GM12878 (cell line): ENCODE measurements at regions not wholly inside any gene's neighbourhood (a gene's known extent, or its start where the extent isn't known, plus 50 kb on each side); places are given as distances from the start of the nearest gene placed in this dataset.

ENCODE experiments used
- ATAC-seq: fragments of 200-7000 bp; cut with Tn5 transposase; 3 replicates; pipeline ENCODE4 v1.9.1; 2020; ENCODE audit warnings: mild to moderate bottlenecking, moderate library complexity
- BruUV-seq: library from RNA; stranded (reverse); fragments of 400-500 nt; replicated peaks from 2 replicates; lab custom pipeline; 2021; lab: Mats Ljungman, UMichigan
- CTCF ChIA-PET: fragments of 300-600 bp; sonication (Branson Sonifier 250); formaldehyde crosslinking; extraction: SDS; loops from one replicate; lab custom pipeline; 2021; ENCODE audit warnings: inconsistent platforms; lab: Yijun Ruan, JAX
- POLR2A ChIA-PET: fragments of 350-600 bp; formaldehyde crosslinking; extraction: SDS; loops from one replicate; lab custom pipeline; 2021; ENCODE audit warnings: inconsistent platforms; lab: Charles Lee
- RAD21 ChIA-PET: fragments of 300-600 bp; sonication (Branson Sonifier 250); formaldehyde crosslinking; loops from one replicate; lab custom pipeline; 2023; ENCODE audit warnings: antibody characterized with exemption; ENCODE audit not compliant: unreplicated experiment; lab: Charles Lee
- SMC1A ChIA-PET: fragments of 300-600 bp; sonication (Branson Sonifier 250); formaldehyde crosslinking; loops from one replicate; lab custom pipeline; 2023; ENCODE audit not compliant: unreplicated experiment, uncharacterized antibody; lab: Charles Lee
- DNase-seq: peaks from one replicate; pipeline ENCODE4 v3.0.0-alpha.2; 2011; ENCODE audit warnings: low read depth, low spot score
- FAIRE-seq: peaks from 3 replicates; lab custom pipeline; 2011; peaks lifted over from hg19 to GRCh38; lab: Jason Lieb, UNC
- H2AFZ ChIP-seq: 2 replicates; pipeline ENCODE4 v1.6.0; 2011; ENCODE audit warnings: low read depth, low read length, control low read depth; ENCODE audit not compliant: control insufficient read depth
- H3K27ac ChIP-seq: 2 replicates; pipeline ENCODE4 v1.5.1; 2011; ENCODE audit warnings: control low read depth; ENCODE audit not compliant: control insufficient read depth, insufficient read depth
- H3K27me3 ChIP-seq, 2 experiments: replicated peaks in 1 of 2; 2 replicates each; pipeline versions ENCODE4 v1.6.0 to v1.6.1; 2011; ENCODE audit warnings: low read length in 1 of 2; ENCODE audit not compliant: control insufficient read depth in 2 of 2, insufficient read depth in 2 of 2
- H3K36me3 ChIP-seq, 2 experiments: 2 replicates each; pipeline ENCODE4 v1.5.1; 2011; ENCODE audit warnings: low read length in 1 of 2; ENCODE audit not compliant: control insufficient read depth in 2 of 2, insufficient read depth in 2 of 2
- H3K4me1 ChIP-seq: 2 replicates; pipeline ENCODE4 v1.6.1; 2011; ENCODE audit warnings: mild to moderate bottlenecking, low read length, moderate library complexity, mixed read lengths; ENCODE audit not compliant: control insufficient read depth, insufficient read depth
- H3K4me2 ChIP-seq: 2 replicates; pipeline ENCODE4 v1.6.0; 2011; ENCODE audit warnings: control low read depth; ENCODE audit not compliant: control insufficient read depth, insufficient read depth
- H3K4me3 ChIP-seq: fragments of 200-600 bp; sonication (generic); 2 replicates; pipeline ENCODE4 v1.5.1; 2016
- H3K79me2 ChIP-seq: 2 replicates; pipeline ENCODE4 v1.6.0; 2011; ENCODE audit warnings: low read length; ENCODE audit not compliant: control insufficient read depth, insufficient read depth
- H3K9ac ChIP-seq: 2 replicates; pipeline ENCODE4 v1.8.0; 2011; ENCODE audit warnings: low read length, control low read depth, mixed read lengths; ENCODE audit not compliant: control insufficient read depth, insufficient read depth
- H3K9me3 ChIP-seq: replicated peaks from 3 replicates; pipeline ENCODE4 v1.5.1; 2011; ENCODE audit warnings: mild to moderate bottlenecking, low read length; ENCODE audit not compliant: control insufficient read depth, insufficient read depth
- H4K20me1 ChIP-seq: 2 replicates; pipeline ENCODE4 v1.6.0; 2011; ENCODE audit not compliant: control insufficient read depth, insufficient read depth
- BHLHE40 ChIP-seq, 2 experiments: fragments of 450-650 bp in 1 of 2; IDR thresholded peaks; 2 replicates each; pipeline ENCODE4 v1.6.1; 2011 to 2017; ENCODE audit warnings: low read depth in 2 of 2, borderline replicate concordance in 1 of 2, improper control_type of control experiment in 1 of 2, low read length in 1 of 2, mild to moderate bottlenecking in 1 of 2
- POU2F2 ChIP-seq: IDR thresholded peaks from 3 replicates; pipeline ENCODE4 v1.6.1; 2011; ENCODE audit warnings: low read depth, mild to moderate bottlenecking, low read length, borderline replicate concordance
- ZBTB11 ChIP-seq: fragments of 450-650 bp; formaldehyde crosslinking; IDR thresholded peaks from 2 replicates; pipeline ENCODE4 v1.5.0; 2022; ENCODE audit warnings: mild to moderate bottlenecking, missing genetic modification characterization
- WGBS: methylation state at CpG from one replicate; pipeline ENCODE4 v1.1.6; 2016; ENCODE audit warnings: low lambda C conversion rate; ENCODE audit not compliant: insufficient replicate concordance, insufficient coverage; ENCODE audit errors: missing lambda C conversion rate; 5-methylcytosine and 5-hydroxymethylcytosine counted together
- in situ Hi-C: fragments of 300-500 bp; cut with MboI; formaldehyde crosslinking; loops from 9 replicates; pipeline ENCODE4 v1.14.3; 2018; ENCODE audit warnings: mixed read lengths
- intact Hi-C: fragments of 100-400 bp; cut with micrococcal nuclease; formaldehyde crosslinking; loops from one replicate; pipeline ENCODE4 v1.14.2; 2022; ENCODE audit not compliant: unreplicated experiment
- TF ChIP-seq, protein P1 (sequence below): fragments of 450-650 bp; formaldehyde crosslinking; IDR thresholded peaks from 2 replicates; pipeline ENCODE4 v1.4.0; 2022; ENCODE audit warnings: mild to moderate bottlenecking, moderate library complexity
- TF ChIP-seq, protein P2 (sequence below): fragments of 450-650 bp; IDR thresholded peaks from 2 replicates; pipeline ENCODE4 v1.6.1; 2016; ENCODE audit warnings: mild to moderate bottlenecking
- TF ChIP-seq, protein P3 (sequence below): fragments of 450-650 bp; IDR thresholded peaks from 2 replicates; pipeline ENCODE4 v1.6.1; 2017; ENCODE audit warnings: mild to moderate bottlenecking, moderate library complexity

DNA sequence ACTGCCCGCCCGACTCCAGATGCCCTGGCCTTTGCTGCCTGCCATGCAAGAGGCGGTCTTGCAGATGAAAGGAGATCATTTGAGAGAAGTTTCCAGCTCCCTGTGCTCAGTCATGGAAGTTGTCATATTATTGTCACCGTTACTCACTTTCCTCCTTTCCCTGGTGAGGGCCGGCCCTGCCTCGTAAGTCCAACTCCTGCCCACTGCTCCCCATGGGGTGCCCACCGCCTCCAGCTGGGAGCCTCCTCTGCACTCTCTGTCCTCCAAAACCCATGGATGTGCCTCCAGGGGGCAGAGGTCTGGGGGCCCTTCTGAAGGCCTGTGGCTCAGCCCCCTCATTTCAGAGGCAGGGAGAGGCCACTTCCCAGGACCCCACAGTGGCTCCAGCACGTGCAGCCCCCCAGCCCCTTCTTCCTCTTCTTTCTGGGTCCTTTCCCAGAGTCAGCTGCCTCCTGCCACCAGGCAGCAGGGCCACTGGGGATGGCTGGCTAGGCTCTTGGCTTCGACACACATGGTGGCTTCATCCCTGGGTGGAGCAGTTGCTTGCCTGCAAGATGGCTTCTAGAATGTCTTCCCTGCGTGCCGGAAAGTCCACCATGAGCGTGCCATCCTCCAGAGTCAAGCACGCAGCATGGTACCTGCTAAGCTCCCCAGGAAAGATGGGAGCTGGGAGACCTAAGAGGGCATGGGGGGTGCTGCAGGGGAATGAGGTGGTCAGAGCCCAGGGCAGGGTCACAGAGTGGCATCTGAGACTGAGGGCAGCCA is 97.9 kb upstream of the RUNX3 start:
- H3K4me1 ChIP-seq = peaks cover 97% of the 10 kb centered on the region
- no peaks in the 10 kb centered on the region for H3K27me3 ChIP-seq
- ChIA-PET CTCF (interaction anchor here (0.6 to 9.2 kb wide), 8 partner anchors 9 to 130 kb away, joined by 3 to 152 read pairs (median 6); no protein-coding TSS in a partner anchor), SMC1A (interaction anchor here (0.6 to 10.6 kb wide), 10 partner anchors 7 to 102 kb away, joined by 3 to 205 read pairs (median 6); no protein-coding TSS in a partner anchor), POLR2A (interaction anchor here (1.0 to 10.8 kb wide), 4 partner anchors 66 to 101 kb away, joined by 3 to 220 read pairs (median 6); partner anchors contain the start of gene RUNX3), RAD21 (interaction anchor here (0.9 to 3.4 kb wide), 12 partner anchors 9 to 112 kb away, joined by 3 to 74 read pairs (median 8); no protein-coding TSS in a partner anchor)
- H3K4me3 ChIP-seq = no peak overlapping the region
- ATAC-seq = no peak
- in situ Hi-C loops = no loop called here
- H3K79me2 ChIP-seq = peaks cover 50% of the 10 kb centered on the region
- WGBS = 87% methylated on average over 13 of the region's 13 CpGs
- peak overlapping the region; percentile 95 for H3K4me2 ChIP-seq
- H3K9ac ChIP-seq = peak overlapping the region; percentile 86
- no peaks in the 10 kb centered on the region for H4K20me1 ChIP-seq
- FAIRE-seq = no peak
- no peak overlapping the region for H2AFZ ChIP-seq
- TSS peak; percentile 62 for BruUV-seq
- no peaks in the 10 kb centered on the region for H3K9me3 ChIP-seq
- intact Hi-C loops = no loop called here
- DNase-seq = no peak
- H3K36me3 ChIP-seq = no peaks in the 10 kb centered on the region
- peak overlapping the region; percentile 100 for H3K27ac ChIP-seq
- TF ChIP-seq, protein P1, sequence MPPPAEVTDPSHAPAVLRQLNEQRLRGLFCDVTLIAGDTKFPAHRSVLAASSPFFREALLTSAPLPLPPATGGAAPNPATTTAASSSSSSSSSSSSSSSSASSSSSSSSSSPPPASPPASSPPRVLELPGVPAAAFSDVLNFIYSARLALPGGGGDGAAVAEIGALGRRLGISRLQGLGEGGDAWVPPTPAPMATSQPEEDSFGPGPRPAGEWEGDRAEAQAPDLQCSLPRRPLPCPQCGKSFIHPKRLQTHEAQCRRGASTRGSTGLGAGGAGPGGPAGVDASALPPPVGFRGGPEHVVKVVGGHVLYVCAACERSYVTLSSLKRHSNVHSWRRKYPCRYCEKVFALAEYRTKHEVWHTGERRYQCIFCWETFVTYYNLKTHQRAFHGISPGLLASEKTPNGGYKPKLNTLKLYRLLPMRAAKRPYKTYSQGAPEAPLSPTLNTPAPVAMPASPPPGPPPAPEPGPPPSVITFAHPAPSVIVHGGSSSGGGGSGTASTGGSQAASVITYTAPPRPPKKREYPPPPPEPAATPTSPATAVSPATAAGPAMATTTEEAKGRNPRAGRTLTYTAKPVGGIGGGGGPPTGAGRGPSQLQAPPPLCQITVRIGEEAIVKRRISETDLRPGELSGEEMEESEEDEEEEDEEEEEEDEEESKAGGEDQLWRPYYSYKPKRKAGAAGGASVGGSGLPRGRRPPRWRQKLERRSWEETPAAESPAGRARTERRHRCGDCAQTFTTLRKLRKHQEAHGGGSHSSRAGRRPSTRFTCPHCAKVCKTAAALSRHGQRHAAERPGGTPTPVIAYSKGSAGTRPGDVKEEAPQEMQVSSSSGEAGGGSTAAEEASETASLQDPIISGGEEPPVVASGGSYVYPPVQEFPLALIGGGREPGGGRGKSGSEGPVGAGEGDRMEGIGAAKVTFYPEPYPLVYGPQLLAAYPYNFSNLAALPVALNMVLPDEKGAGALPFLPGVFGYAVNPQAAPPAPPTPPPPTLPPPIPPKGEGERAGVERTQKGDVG = peak; percentile 51; the same call in 1 of the 2 replicates
- TF ChIP-seq BHLHE40 (IDR thresholded peaks at IDR 0.05; ENCODE audit: borderline replicate concordance in 1 of 2, low read depth in 2 of 2, low read length in 1 of 2) (peak; percentile 15 to 70; a peak in 2 of 4 replicates), POU2F2 (peak; percentile 14; the same call in 1 of the 3 replicates), ZBTB11 (0 out of 2 replicates have a peak, but pooled peaks have one; percentile 8)
- TF ChIP-seq, protein P2, sequence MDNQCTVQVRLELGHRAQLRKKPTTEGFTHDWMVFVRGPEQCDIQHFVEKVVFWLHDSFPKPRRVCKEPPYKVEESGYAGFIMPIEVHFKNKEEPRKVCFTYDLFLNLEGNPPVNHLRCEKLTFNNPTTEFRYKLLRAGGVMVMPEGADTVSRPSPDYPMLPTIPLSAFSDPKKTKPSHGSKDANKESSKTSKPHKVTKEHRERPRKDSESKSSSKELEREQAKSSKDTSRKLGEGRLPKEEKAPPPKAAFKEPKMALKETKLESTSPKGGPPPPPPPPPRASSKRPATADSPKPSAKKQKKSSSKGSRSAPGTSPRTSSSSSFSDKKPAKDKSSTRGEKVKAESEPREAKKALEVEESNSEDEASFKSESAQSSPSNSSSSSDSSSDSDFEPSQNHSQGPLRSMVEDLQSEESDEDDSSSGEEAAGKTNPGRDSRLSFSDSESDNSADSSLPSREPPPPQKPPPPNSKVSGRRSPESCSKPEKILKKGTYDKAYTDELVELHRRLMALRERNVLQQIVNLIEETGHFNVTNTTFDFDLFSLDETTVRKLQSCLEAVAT = 0 out of 2 replicates have a peak, but pooled peaks have one; percentile 8
- TF ChIP-seq, protein P3, sequence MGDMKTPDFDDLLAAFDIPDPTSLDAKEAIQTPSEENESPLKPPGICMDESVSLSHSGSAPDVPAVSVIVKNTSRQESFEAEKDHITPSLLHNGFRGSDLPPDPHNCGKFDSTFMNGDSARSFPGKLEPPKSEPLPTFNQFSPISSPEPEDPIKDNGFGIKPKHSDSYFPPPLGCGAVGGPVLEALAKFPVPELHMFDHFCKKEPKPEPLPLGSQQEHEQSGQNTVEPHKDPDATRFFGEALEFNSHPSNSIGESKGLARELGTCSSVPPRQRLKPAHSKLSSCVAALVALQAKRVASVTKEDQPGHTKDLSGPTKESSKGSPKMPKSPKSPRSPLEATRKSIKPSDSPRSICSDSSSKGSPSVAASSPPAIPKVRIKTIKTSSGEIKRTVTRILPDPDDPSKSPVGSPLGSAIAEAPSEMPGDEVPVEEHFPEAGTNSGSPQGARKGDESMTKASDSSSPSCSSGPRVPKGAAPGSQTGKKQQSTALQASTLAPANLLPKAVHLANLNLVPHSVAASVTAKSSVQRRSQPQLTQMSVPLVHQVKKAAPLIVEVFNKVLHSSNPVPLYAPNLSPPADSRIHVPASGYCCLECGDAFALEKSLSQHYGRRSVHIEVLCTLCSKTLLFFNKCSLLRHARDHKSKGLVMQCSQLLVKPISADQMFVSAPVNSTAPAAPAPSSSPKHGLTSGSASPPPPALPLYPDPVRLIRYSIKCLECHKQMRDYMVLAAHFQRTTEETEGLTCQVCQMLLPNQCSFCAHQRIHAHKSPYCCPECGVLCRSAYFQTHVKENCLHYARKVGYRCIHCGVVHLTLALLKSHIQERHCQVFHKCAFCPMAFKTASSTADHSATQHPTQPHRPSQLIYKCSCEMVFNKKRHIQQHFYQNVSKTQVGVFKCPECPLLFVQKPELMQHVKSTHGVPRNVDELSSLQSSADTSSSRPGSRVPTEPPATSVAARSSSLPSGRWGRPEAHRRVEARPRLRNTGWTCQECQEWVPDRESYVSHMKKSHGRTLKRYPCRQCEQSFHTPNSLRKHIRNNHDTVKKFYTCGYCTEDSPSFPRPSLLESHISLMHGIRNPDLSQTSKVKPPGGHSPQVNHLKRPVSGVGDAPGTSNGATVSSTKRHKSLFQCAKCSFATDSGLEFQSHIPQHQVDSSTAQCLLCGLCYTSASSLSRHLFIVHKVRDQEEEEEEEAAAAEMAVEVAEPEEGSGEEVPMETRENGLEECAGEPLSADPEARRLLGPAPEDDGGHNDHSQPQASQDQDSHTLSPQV = peak; percentile 92
